Suppressor macrophage (primary cell): ENCODE measurements at regions not wholly inside any gene's neighbourhood (a gene's known extent, or its start where the extent isn't known, plus 50 kb on each side); places are given as distances from the start of the nearest gene placed in this dataset.

Experiments used
- DNase-seq, 4 experiments: peaks; one replicate each; pipeline ENCODE4 v3.0.0-alpha.2; 2020 to 2022

DNA sequence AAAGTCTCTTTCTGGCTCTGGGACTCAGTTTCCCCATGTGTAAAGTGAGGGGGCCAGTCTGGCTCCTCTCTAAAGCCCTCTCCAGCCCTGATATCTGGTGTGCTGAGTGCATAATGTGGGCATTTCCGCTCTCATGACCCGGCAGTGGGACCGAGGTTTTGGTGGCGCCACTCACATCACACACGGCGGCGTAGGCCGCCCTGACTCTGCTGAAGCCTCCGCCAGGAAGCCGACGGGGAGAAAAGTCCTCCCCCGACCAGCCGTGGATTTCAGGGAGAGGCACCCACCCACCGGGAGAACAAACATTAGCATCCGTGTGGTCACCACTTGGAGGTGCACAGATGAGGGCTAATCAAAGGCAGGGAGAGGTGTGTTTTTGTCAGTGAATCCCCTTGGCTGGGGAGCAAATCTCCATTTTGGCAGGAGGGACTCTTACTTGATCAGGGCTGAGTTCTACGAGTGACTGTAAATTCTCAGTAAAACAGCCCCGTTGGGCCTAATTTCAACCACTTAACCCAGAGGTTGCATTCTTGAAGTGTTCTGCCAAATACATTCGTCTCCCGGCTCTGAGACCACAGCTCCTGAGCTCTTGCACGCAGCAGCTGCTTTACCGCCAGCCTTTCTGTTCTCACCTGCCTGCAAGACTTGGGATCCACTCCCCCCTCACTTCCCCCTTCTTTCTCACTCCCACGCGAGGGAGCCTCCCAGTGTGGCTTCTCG lies 118.2 kb downstream of the FOXD2 start:
- DNase-seq, result no peak

DNA sequence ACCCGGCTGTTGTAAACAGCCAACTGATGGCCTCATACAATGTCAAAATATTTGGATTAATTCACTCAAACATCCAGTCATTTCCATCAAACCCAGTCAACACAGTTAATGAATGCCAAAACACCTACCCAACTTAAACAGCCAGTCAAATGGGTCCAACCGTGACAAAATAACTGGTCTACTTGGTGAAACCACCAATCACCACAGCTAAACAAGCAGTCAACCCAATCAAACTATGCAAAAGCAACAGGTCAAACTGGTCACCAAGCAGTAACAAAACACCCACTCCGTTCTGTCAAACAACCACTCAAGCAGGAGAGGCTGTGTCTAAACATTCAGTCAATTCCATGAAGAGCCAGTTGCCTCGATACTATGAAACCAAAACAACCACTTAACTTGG lies 119.2 kb downstream of the FOXD2 start:
- DNase-seq, result no peak

GRCh38 chr1:47558601-47559593 lies 121.1 kb downstream of the FOXD2 start:
- no peak for DNase-seq

DNA sequence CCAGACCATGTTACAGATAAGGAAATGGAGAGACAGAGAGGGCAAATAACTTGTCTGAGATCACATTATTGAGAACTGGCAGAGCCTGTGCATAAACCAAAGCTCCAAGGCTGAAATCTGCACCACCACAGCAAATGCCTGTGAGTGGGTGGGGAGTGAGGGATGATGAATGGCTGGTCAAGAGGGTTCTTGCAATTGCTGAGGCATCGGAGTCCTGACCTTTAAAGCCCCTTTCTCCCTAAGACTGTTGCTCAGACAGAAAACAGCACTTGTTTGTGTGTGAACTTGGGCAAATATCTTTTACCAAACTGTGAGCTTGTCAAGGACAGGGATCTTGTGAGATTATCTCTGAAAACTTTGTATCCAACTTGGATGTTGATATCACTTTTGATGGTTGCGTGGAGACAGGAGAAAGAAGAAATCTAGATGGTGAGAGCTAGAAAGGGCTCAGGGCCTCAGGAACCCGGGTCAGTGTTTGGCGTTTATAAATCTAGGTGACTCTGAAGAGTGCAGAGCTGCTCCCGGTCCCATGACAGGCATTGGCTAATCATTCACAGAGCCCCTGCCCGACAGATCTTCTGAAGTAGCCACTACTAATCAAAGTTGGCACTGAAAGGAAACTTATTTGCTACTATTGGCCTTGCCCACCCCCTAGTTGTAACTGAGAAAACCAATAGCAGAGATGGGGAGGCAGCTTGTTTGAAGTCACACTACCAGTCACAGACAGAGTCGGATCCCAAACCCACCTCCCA lies 122.3 kb downstream of the FOXD2 start:
- DNase-seq, result no peak

DNA sequence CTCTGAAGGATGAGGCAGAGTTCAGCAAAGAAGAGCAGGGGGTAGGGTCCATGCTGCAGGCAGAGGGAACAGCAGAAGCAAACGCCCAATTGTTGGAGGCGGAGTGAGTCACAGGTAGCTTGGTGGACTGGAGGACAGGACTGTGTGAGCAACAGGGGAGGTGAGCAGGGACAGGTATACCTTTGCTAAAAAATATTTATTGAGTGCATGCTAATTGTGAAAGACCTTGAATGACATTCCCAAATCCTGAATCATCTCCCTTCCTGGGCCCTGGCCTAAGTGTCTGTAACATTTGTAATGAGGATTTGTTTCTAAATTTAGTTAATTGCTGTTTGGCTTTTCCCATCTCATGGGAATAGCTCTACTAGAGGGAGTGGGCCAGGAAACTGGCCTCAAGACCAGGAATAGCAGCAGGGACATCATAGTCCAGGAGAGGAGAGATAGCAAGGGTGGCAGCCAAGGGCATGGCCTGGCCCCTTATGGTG lies 123.7 kb downstream of the FOXD2 start:
- DNase-seq, result no peak

DNA sequence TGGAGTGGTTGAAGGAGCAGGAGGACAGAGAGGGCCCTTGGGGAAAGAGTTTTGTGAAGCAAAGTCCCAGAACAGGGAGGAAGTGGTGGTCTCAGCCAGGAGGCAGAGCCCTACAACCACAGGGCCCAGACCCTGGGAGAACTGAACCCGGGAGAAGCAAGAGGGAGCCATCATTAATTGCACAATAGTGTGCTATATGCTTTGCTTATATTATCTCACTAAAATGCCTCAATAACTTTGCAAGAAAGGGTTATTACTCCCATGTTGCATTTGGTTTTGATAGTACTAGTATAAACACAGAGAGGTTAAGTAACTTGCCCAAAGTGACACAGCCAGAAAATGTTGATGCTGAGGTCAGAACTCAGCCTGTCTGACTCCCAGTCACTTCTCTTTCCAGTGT lies 124.3 kb downstream of the FOXD2 start:
- DNase-seq, result no peak

GRCh38 chr1:47562799-47563198 lies 125.0 kb downstream of the FOXD2 start:
- DNase-seq, result peak in 1 of 4 experiments; percentile 15

DNA sequence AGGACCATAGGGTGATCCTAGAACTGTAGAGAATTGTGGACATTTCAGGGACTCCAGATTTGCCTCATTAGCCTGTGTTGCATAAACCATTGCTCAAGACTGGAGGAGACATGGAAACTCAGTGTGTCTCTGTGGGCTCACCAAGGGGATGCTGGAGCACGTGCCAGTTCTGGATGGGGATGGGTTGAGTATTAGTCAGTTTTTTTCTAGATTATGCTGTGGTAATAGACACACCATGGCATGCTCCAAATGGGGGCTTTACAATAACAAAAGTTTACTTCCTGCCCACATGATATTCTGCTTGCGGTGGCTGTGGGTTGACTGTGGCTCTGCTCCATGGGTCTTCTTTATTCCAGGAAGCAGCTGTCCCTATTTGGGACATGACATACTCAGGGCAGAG lies 125.4 kb downstream of the FOXD2 start:
- no peak for DNase-seq

DNA sequence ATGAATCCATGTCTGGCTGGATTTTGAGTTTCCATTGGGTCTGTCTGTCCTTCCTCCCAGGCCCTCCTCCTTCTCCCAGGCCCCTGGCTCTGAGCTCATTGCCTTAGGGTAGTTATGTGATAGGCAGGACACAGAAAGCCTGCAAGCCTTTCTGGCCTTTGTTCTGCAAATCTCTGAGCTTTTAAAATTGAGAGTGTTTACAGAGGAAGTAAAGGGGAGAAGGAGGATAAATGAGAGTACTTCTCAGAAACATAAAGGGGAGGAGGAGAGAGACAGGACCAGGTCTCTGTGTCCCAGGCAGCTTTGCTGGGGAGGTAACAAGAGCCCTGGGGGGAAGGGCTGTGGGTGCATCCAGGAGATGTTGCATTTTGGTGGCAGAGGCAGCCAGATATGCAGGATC lies 126.7 kb downstream of the FOXD2 start:
- no peak for DNase-seq

DNA sequence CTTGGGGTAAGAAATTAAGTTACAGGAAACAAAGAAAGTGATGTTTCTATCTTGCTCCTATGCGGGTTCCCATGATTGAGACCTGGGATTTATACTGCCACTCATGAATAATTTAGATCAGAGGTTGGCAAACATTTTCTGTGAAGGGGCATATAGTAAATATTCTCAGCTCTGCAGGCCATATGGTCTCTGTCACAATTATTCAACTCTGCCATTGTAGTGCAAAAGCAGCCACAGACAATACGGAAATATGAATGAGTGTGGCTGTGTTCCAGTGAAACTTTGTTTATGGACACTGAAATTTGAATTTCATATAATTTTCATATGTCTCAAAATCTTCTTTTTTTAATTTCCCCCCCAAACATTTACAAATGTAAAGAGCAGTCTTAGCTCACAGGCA lies 127.2 kb downstream of the FOXD2 start:
- DNase-seq, result no peak

- no peak for DNase-seq
Measured at GRCh38 chr1:47565676-47566075, 127.8 kb downstream of the FOXD2 start.

- no peak for DNase-seq
Measured at GRCh38 chr1:47568763-47569162, 130.9 kb downstream of the FOXD2 start.

GRCh38 chr1:47569261-47569660 lies 131.4 kb downstream of the FOXD2 start:
- DNase-seq, result no peak

GRCh38 chr1:47569681-47570470 lies 132.0 kb downstream of the FOXD2 start:
- DNase-seq, result peak in 2 of 4 experiments; percentile 13 to 15

DNA sequence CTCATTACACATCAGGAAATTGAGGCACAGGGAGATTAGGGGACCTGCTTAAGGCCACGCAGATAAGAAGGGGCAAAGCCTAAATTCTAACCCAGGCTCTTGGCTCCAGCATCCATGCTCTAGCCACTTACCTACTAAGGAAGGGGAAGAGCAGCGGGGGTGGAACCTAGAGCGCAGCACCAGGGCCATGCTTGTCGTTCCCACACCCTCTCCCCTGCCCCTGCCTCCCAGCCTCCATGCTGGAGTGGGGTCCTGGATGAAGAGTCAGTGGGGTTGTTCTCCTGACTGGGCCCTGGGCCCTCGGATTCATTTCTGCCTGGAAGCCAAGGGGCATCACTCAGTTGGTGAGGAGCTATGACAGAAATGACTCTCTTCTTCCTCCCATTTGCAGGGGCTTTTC lies 133.3 kb downstream of the FOXD2 start:
- no peak for DNase-seq

DNA sequence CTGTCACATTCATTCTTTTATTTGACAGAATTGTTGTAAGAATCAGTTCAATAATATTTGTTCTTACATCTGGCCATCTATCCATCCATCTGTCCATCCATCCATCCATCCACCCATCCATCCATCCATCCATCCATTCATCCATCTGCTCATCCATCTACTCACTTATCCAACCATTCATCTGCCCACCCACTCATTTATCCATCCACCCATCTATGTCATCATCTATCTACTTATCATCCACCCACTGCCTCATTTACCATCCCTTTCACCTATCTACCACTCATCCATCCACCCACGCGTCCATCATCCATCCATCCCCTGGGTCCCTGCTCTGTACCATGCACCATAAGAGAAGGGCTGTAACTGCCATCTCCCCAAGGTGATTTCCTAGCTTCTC lies 134.1 kb downstream of the FOXD2 start:
- no peak for DNase-seq

GRCh38 chr1:47572731-47573430 lies 135.0 kb downstream of the FOXD2 start:
- no peak for DNase-seq

DNA sequence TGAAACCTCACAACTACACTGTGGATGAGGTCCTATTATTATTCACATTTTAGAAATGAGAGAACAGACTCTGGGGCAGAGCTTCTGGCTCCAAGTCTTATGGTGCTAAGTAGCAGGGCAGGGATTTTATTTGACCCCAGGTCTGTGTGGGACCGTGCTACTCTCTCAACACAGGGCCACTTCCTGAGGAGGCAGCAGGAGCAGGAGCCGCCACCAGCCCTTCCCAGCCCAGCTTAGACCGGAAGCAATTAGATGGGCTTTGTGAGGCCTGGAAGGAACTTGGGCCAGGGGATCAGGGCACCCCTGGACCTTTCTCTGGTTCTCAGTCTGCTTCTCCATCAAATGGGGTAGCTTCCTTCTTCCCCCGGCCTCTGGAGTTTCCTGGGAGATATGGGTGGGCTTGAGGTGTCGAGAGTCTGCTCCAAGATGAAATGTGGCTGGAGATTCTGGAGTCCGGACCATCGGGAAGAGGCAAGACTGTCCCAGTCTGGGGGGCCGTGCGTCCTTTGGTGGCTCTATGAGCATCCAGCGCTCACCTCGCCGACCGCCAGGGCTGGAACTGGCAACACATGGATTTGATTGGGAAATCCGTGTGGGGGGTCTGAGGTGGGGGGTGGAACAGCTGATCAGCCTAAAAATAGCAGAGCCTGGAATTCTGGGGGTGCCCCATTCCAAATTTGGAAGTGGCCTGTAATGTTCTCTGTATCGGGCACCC lies 136.8 kb downstream of the FOXD2 start:
- DNase-seq, result no peak

- DNase-seq, result no peak
Measured at GRCh38 chr1:47575855-47576757, 138.3 kb downstream of the FOXD2 start.

DNA sequence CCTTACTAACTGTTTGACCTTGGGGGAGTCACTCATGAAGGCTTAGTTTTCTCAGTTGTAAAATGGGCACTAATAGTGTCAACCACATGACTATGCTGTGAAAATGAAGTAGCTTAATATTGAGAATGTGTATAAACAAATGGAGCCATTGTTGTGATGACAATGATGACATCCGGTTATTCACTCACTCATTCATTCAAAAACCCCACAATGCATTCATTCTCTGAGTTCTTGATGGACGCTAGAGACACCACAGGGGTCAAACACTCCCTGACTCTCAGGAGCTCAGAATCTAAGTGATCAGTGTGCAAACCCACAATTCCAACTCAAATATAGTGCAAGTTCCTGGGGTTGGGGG lies 138.9 kb downstream of the FOXD2 start:
- DNase-seq, result no peak
